Testis (tissue), 2 donors: ENCODE measurements at regions not wholly inside any gene's neighbourhood (a gene's known extent, or its start where the extent isn't known, plus 50 kb on each side); places are given as distances from the start of the nearest gene placed in this dataset.

Source experiments
- DNase-seq: peaks from one replicate; pipeline ENCODE4 v3.0.0-alpha.2; 2019
- H3K27ac ChIP-seq, 2 donors: fragments of 200-600 bp; sonication (generic); one replicate each; pipeline ENCODE4 v1.5.1; 2019
- H3K27me3 ChIP-seq: fragments of 200-600 bp; sonication (generic); one replicate; pipeline ENCODE4 v1.5.1; 2019
- H3K36me3 ChIP-seq: fragments of 200-600 bp; sonication (generic); one replicate; pipeline ENCODE4 v1.5.1; 2017; ENCODE audit warnings: low read depth; ENCODE audit errors: missing control alignments
- H3K4me1 ChIP-seq: fragments of 200-600 bp; sonication (generic); one replicate; pipeline ENCODE4 v1.5.1; 2019
- H3K4me3 ChIP-seq, 2 donors: fragments of 200-600 bp; sonication (generic); one replicate each; pipeline ENCODE4 v1.5.1; 2017 to 2019
- H3K9me3 ChIP-seq: fragments of 200-600 bp; sonication (generic); one replicate; pipeline ENCODE4 v1.5.1; 2017
- CTCF ChIP-seq, 3 experiments: fragments of 450-650 bp in 2 of 3; fragments of 200-600 bp in 1 of 3; sonication (generic) in 1 of 3; IDR thresholded peaks; one replicate each; pipeline ENCODE4 v1.5.1; 2016 to 2019; ENCODE audit warnings: antibody characterized with exemption in 3 of 3, mild to moderate bottlenecking in 2 of 3, moderate library complexity in 1 of 3
- POLR2A ChIP-seq: fragments of 450-650 bp; IDR thresholded peaks from one replicate; pipeline ENCODE4 v1.6.1; 2017; ENCODE audit warnings: antibody characterized with exemption, mild to moderate bottlenecking, moderate library complexity
- WGBS, 2 donors: methylation state at CpG; one replicate each; pipeline ENCODE4 v1.1.5; 2018; 5-methylcytosine and 5-hydroxymethylcytosine counted together
- intact Hi-C: fragments of 100-400 bp; cut with DNase I; formaldehyde crosslinking; loops from one replicate; pipeline ENCODE4 v1.15.1; 2023; ENCODE audit warnings: low total_unique reads

GRCh38 chrX:47710252-47710651 is 51.3 kb upstream of the UXT start:
- no peaks in the 10 kb centered on the region for H3K27me3 ChIP-seq
- H3K4me1 ChIP-seq: peaks cover 5% of the 10 kb centered on the region
- intact Hi-C loops: no loop called here
- H3K9me3 ChIP-seq: no peaks in the 10 kb centered on the region
- DNase-seq: no peak
- H3K4me3 ChIP-seq: no peak overlapping the region
- 44 to 50% methylated on average over 1 of the region's 1 CpG for WGBS, 2 donors
- TF ChIP-seq CTCF (IDR thresholded peaks at IDR 0.05) (no peak), POLR2A (no peak)
- H3K36me3 ChIP-seq: no peaks in the 10 kb centered on the region
- no peak overlapping the region for H3K27ac ChIP-seq
